ENCODE measurements at regions not wholly inside any gene's neighbourhood (a gene's known extent, or its start where the extent isn't known, plus 50 kb on each side); places are given as distances from the start of the nearest gene placed in this dataset.

GRCh38 chrX:25762656-25763055, 375.5 kb upstream of the MAGEB18 start:
- TF ChIP-seq ZFP3 (tag by site-specific recombination; IDR thresholded peaks at IDR 0.05; ENCODE audit: low read depth) (no peak), ZNF18 (tag by site-specific recombination; IDR thresholded peaks at IDR 0.05) (no peak), ZNF785 (tag by site-specific recombination; IDR thresholded peaks at IDR 0.05) (no peak), YY1 (tag by site-specific recombination; IDR thresholded peaks at IDR 0.05) (no peak), SETDB1 (IDR thresholded peaks at IDR 0.05; ENCODE audit: insufficient read length, low read length) (no peak), CTCF (tag by site-specific recombination; IDR thresholded peaks at IDR 0.05) (no peak)

Data from HEK293 (cell line).